CD4-positive, alpha-beta memory T cell (primary cell): ENCODE measurements at regions not wholly inside any gene's neighbourhood (a gene's known extent, or its start where the extent isn't known, plus 50 kb on each side); places are given as distances from the start of the nearest gene placed in this dataset.

ENCODE experiments used
- CTCF ChIA-PET: fragments of 350-600 bp; sonication (Branson Sonifier 250); formaldehyde crosslinking; loops from one replicate; lab custom pipeline; 2021; ENCODE audit warnings: inconsistent platforms; ENCODE audit not compliant: partially characterized antibody; lab: Charles Lee
- POLR2A ChIA-PET: fragments of 350-600 bp; sonication (Branson Sonifier 250); formaldehyde crosslinking; loops from one replicate; lab custom pipeline; 2021; ENCODE audit not compliant: partially characterized antibody; lab: Charles Lee
- DNase-seq, 5 donors: peaks; one replicate each; pipeline versions ENCODE4 v3.0.0 to v3.0.0-alpha.2; 2020 to 2022; ENCODE audit warnings: mixed read lengths in 1 of 5
- H3K27ac ChIP-seq: one replicate; pipeline ENCODE4 v1.7.0; 2013; ENCODE audit warnings: low read depth, low read length
- H3K27me3 ChIP-seq: 2 replicates; pipeline ENCODE4 v1.7.0; 2013; ENCODE audit warnings: mild to moderate bottlenecking, low read length, moderate library complexity; ENCODE audit not compliant: insufficient read depth
- H3K36me3 ChIP-seq: 2 replicates; pipeline ENCODE4 v1.7.0; 2013; ENCODE audit warnings: mild to moderate bottlenecking, low read length, moderate library complexity; ENCODE audit not compliant: insufficient read depth
- H3K4me1 ChIP-seq: 2 replicates; pipeline ENCODE4 v1.7.0; 2013; ENCODE audit warnings: mild to moderate bottlenecking, low read length, moderate library complexity; ENCODE audit not compliant: insufficient read depth
- H3K4me3 ChIP-seq, 2 donors: one replicate each; pipeline ENCODE4 v1.7.0; 2013; ENCODE audit warnings: low read length in 2 of 2, mild to moderate bottlenecking in 1 of 2
- H3K9me3 ChIP-seq, 2 donors: one replicate each; pipeline ENCODE4 v1.7.0; 2013; ENCODE audit warnings: low read length in 2 of 2, control low read depth in 1 of 2; ENCODE audit not compliant: control insufficient read depth in 1 of 2
- H3K27ac Mint-ChIP-seq, 7 donors: one replicate each; pipeline ENCODE4 v1.8.0; 2020 to 2021; ENCODE audit warnings: mixed read lengths in 7 of 7, mild to moderate bottlenecking in 6 of 7, inconsistent platforms in 3 of 7, moderate library complexity in 3 of 7
- H3K27me3 Mint-ChIP-seq, 2 donors: one replicate each; pipeline ENCODE4 v1.8.0; 2020 to 2021; ENCODE audit warnings: mixed read lengths in 2 of 2
- H3K36me3 Mint-ChIP-seq, 2 donors: one replicate each; pipeline ENCODE4 v1.8.0; 2020 to 2021; ENCODE audit warnings: mixed read lengths in 2 of 2, inconsistent platforms in 1 of 2, mild to moderate bottlenecking in 1 of 2
- H3K4me1 Mint-ChIP-seq, 4 donors: one replicate each; pipeline ENCODE4 v1.8.0; 2020 to 2021; ENCODE audit warnings: mixed read lengths in 4 of 4, mild to moderate bottlenecking in 1 of 4
- H3K4me3 Mint-ChIP-seq, 8 donors: one replicate each; pipeline ENCODE4 v1.8.0; 2020 to 2021; ENCODE audit warnings: mixed read lengths in 8 of 8, mild to moderate bottlenecking in 7 of 8, moderate library complexity in 6 of 8, inconsistent platforms in 3 of 8
- H3K9me3 Mint-ChIP-seq, 8 donors: one replicate each; pipeline ENCODE4 v1.8.0; 2020 to 2021; ENCODE audit warnings: mixed read lengths in 8 of 8, mild to moderate bottlenecking in 5 of 8, inconsistent platforms in 3 of 8, moderate library complexity in 1 of 8
- intact Hi-C: fragments of 100-400 bp; cut with micrococcal nuclease; formaldehyde crosslinking; loops from one replicate; pipeline ENCODE4 v1.15.1; 2023

DNA sequence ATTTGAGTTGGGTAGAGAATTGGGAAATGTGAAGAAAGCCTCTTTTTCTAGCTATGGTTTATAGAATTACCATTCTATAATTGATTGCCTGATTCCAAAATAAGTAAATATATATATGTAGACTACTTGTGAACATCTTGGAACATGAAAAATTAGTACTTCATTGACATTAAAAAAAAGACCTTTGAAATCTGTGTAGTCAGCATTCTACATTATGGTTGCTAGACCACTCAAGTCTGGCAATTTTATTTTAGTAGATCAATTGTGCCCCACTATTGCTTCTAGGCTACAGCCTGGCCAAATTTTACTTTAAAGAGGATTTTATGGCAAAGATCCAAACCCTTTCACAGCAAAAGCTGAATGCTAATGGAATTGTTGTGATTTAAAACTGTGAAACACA, 279.8 kb downstream of the IKZF2 start:
- H3K27ac Mint-ChIP-seq: no peak overlapping the region
- intact Hi-C loops: no loop called here
- no peaks in the 10 kb centered on the region for H3K27me3 Mint-ChIP-seq
- CTCF ChIA-PET: no interaction called here
- Histone ChIP-seq H3K9me3 (no peaks in the 10 kb centered on the region), H3K27ac (no peak overlapping the region), H3K4me1 (no peaks in the 10 kb centered on the region), H3K27me3 (no peaks in the 10 kb centered on the region), H3K4me3 (no peak overlapping the region), H3K36me3 (no peaks in the 10 kb centered on the region)
- POLR2A ChIA-PET: no interaction called here
- H3K9me3 Mint-ChIP-seq: peaks cover 0 to 13% (median 5%) of the 10 kb centered on the region in 8 donors
- H3K36me3 Mint-ChIP-seq: no peaks in the 10 kb centered on the region
- H3K4me1 Mint-ChIP-seq: no peaks in the 10 kb centered on the region
- no peak for DNase-seq
- H3K4me3 Mint-ChIP-seq: no peak overlapping the region

DNA sequence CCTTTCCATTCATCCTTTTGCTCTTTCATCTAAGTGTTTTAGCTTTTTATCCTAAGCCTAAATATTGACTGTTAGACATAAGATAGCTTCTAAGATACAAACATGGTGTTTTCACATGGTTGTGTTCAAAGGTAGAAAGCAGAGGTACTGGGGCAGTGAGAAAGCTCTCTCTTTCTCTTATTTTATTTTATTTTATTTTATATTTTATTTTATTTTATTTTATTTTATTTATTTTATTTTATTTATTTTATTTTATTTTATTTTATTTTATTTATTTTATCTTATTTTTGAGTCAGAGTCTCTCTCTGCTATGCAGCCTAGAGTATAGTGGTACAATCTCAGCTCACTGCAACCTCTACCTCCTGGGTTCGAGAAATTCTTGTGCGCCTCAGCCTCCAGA, 287.2 kb downstream of the IKZF2 start:
- no peaks in the 10 kb centered on the region for H3K4me1 ChIP-seq
- ChIA-PET POLR2A (no interaction called here), CTCF (no interaction called here)
- Mint-ChIP-seq H3K9me3 (peaks cover 0 to 48% (median 32%) of the 10 kb centered on the region in 8 donors), H3K36me3 (no peaks in the 10 kb centered on the region), H3K27me3 (no peaks in the 10 kb centered on the region), H3K4me3 (no peak overlapping the region), H3K27ac (no peak overlapping the region), H3K4me1 (no peaks in the 10 kb centered on the region)
- no peaks in the 10 kb centered on the region for H3K27me3 ChIP-seq
- H3K27ac ChIP-seq: no peak overlapping the region
- no peak for DNase-seq
- H3K9me3 ChIP-seq: peaks cover 0 to 6% of the 10 kb centered on the region in 2 donors
- intact Hi-C loops: no loop called here
- H3K36me3 ChIP-seq: no peaks in the 10 kb centered on the region
- no peak overlapping the region for H3K4me3 ChIP-seq

DNA sequence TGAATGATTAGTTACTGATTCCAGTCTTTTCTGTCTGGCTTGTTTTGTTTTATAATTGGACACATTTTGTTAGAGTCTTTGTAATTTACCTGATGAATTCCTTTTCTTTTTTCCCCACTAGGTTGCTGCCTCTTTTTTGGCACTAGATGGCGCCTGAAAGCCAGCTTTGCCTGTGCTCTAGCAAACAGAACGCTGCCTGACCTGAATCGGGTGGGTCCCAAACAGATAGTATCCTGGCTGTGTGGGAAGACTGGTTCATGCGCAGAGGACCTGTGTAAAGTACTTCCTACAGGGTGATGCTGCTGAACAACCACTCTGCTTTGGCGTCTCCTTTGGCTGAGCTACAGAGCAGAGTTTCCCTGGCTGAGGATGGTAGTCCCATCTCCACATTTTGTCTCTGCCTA, 288.2 kb downstream of the IKZF2 start:
- no peaks in the 10 kb centered on the region for H3K36me3 Mint-ChIP-seq
- ChIA-PET POLR2A (no interaction called here), CTCF (no interaction called here)

DNA sequence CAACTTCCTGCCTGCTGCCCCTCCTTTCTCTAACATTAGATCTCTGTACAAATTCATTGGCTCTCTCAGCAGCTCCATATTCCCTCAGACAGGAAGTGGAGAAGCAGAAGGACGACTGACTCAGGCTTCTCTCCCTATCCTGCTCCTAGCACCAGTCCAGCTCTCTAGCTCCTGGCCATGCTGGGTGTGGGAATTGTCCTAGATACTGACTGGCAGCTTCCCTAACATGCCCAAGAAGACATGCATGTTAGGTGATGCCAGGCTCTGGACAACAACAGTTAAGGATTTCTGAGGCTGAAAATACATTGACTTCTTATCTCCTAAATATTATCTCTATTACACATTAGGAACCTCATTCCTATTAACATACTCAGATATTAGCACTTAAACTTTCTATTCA, 292.9 kb downstream of the IKZF2 start:
- ChIA-PET POLR2A (no interaction called here), CTCF (no interaction called here)
- Mint-ChIP-seq H3K4me3 (no peak overlapping the region), H3K9me3 (peaks cover 0 to 35% (median 19%) of the 10 kb centered on the region in 8 donors), H3K27me3 (peaks cover 0 to 2% of the 10 kb centered on the region in 2 donors), H3K27ac (no peak overlapping the region), H3K4me1 (no peaks in the 10 kb centered on the region), H3K36me3 (no peaks in the 10 kb centered on the region)
- Histone ChIP-seq H3K36me3 (no peaks in the 10 kb centered on the region), H3K27ac (no peak overlapping the region), H3K27me3 (no peaks in the 10 kb centered on the region), H3K4me1 (no peaks in the 10 kb centered on the region), H3K9me3 (peaks cover 0 to 6% of the 10 kb centered on the region in 2 donors), H3K4me3 (no peak overlapping the region)
- intact Hi-C loops: no loop called here
- DNase-seq: no peak

More for the DNA sequence above, 288.2 kb downstream of the IKZF2 start:
- Histone ChIP-seq H3K27ac (no peak overlapping the region), H3K36me3 (no peaks in the 10 kb centered on the region), H3K4me3 (no peak overlapping the region), H3K9me3 (peaks cover 0 to 6% of the 10 kb centered on the region in 2 donors), H3K4me1 (no peaks in the 10 kb centered on the region), H3K27me3 (no peaks in the 10 kb centered on the region)
- Mint-ChIP-seq H3K4me3 (no peak overlapping the region), H3K9me3 (peaks cover 0 to 50% (median 37%) of the 10 kb centered on the region in 8 donors), H3K4me1 (no peaks in the 10 kb centered on the region), H3K27ac (no peak overlapping the region), H3K27me3 (peaks cover 0 to 2% of the 10 kb centered on the region in 2 donors)
- intact Hi-C loops: no loop called here
- peak in 2 of 5 donors; percentile 0 to 20 for DNase-seq

DNA sequence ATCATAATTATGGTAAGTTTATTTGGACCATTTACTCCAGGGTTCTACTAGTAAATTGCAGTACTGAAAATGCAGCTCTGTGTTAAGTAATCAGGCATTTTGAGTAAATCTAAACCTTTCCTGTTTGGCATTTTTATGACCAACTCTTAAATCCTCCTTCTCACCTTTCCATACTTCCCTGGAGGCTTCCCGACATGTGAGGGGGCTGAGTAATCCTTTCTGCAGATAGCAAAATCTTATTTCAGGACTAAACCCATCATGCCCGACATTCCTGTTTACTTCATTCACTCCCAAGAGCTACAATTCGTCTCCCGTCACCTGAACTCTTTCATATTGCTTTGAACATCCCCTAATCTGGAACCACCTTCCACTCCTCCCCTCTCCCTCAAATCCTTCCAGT, 296.6 kb downstream of the IKZF2 start:
- H3K27me3 ChIP-seq: no peaks in the 10 kb centered on the region
- no peaks in the 10 kb centered on the region for H3K36me3 Mint-ChIP-seq
- intact Hi-C loops: no loop called here
- no peak overlapping the region for H3K27ac ChIP-seq
- H3K4me1 ChIP-seq: no peaks in the 10 kb centered on the region
- ChIA-PET POLR2A (no interaction called here), CTCF (no interaction called here)
- no peaks in the 10 kb centered on the region for H3K9me3 ChIP-seq
- no peak overlapping the region for H3K4me3 Mint-ChIP-seq
- H3K4me3 ChIP-seq: no peak overlapping the region
- H3K27ac Mint-ChIP-seq: no peak overlapping the region
- DNase-seq: no peak
- no peaks in the 10 kb centered on the region for H3K4me1 Mint-ChIP-seq
- H3K27me3 Mint-ChIP-seq: peaks cover 0 to 2% of the 10 kb centered on the region in 2 donors
- no peaks in the 10 kb centered on the region for H3K36me3 ChIP-seq
- H3K9me3 Mint-ChIP-seq: peaks cover 0 to 13% (median under 1%) of the 10 kb centered on the region in 8 donors

DNA sequence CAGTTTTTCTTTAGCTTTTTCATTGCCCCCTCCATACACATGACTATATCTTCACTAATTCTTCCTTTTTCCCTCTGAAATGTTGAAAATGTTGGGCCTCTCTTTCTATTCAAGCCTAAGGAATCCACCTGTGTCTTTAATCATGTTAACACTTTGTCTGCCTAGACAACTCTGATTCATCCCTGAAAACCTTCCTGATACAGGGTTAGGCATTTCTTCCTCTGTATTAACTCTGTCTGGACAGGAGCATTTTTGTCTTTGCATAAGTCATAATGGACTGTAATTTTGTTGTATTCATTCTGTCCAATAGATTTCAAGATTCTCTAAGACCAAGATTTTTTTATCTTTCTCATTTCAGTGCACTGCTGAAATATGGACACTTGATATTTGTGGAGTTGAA, 297.3 kb downstream of the IKZF2 start:
- DNase-seq: no peak
- Histone ChIP-seq H3K27me3 (no peaks in the 10 kb centered on the region), H3K4me1 (no peaks in the 10 kb centered on the region), H3K27ac (no peak overlapping the region), H3K4me3 (no peak overlapping the region), H3K9me3 (no peaks in the 10 kb centered on the region), H3K36me3 (no peaks in the 10 kb centered on the region)
- peaks cover 0 to 2% of the 10 kb centered on the region in 2 donors for H3K27me3 Mint-ChIP-seq
- no peaks in the 10 kb centered on the region for H3K4me1 Mint-ChIP-seq
- no peaks in the 10 kb centered on the region for H3K36me3 Mint-ChIP-seq
- ChIA-PET CTCF (no interaction called here), POLR2A (no interaction called here)
- peaks cover 0 to 12% (median under 1%) of the 10 kb centered on the region in 8 donors for H3K9me3 Mint-ChIP-seq
- H3K4me3 Mint-ChIP-seq: no peak overlapping the region
- H3K27ac Mint-ChIP-seq: no peak overlapping the region
- intact Hi-C loops: no loop called here

DNA sequence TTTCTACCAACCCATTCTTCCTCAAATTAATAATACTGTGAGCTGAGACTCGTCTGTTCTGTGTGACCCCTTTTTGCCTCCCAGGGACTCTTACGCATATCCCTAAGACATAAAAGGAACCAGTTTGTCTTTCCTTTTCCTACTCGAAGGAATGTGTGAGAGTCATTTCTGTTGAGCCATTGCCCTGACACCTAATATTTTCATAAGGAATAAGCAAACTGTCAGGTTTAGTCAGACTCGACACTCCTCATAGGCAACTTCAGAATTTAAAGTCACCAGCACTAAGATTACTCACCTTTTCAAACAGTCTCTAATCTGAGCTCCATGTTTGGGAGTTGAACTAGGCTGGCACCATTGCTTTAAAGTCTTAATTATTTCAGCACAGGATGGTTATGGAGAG, 305.5 kb downstream of the IKZF2 start:
- no peaks in the 10 kb centered on the region for H3K4me1 Mint-ChIP-seq
- no peak overlapping the region for H3K27ac Mint-ChIP-seq
- intact Hi-C loops: no loop called here
- Histone ChIP-seq H3K4me1 (no peaks in the 10 kb centered on the region), H3K4me3 (no peak overlapping the region), H3K27ac (no peak overlapping the region), H3K27me3 (no peaks in the 10 kb centered on the region), H3K36me3 (no peaks in the 10 kb centered on the region), H3K9me3 (no peaks in the 10 kb centered on the region)
- H3K36me3 Mint-ChIP-seq: no peaks in the 10 kb centered on the region
- CTCF ChIA-PET: no interaction called here
- no peaks in the 10 kb centered on the region for H3K27me3 Mint-ChIP-seq
- POLR2A ChIA-PET: no interaction called here
- no peak for DNase-seq
- peaks cover 0 to 5% (median 0%) of the 10 kb centered on the region in 8 donors for H3K9me3 Mint-ChIP-seq
- no peak overlapping the region for H3K4me3 Mint-ChIP-seq
